ENCODE measurements at regions not wholly inside any gene's neighbourhood (a gene's known extent, or its start where the extent isn't known, plus 50 kb on each side); places are given as distances from the start of the nearest gene placed in this dataset.

- H3K27me3 Mint-ChIP-seq (ENCODE audit: low read depth) = no peaks in the 10 kb centered on the region
- no peaks in the 10 kb centered on the region for H3K36me3 Mint-ChIP-seq (ENCODE audit: low read depth)
- CTCF ChIA-PET = no interaction called here
- H3K9me3 Mint-ChIP-seq = peaks cover 2% of the 10 kb centered on the region
- DNase-seq = no peak
- no peaks in the 10 kb centered on the region for H3K4me1 Mint-ChIP-seq (ENCODE audit: low read depth)
- intact Hi-C loops (cut with micrococcal nuclease) = no loop called here
- no peak overlapping the region for H3K4me3 Mint-ChIP-seq
- no peak overlapping the region for H3K27ac Mint-ChIP-seq
Observed at GRCh38 chrX:76228499-76228898, 55.6 kb downstream of the PBDC1 start.

- Mint-ChIP-seq H3K27me3 (ENCODE audit: low read depth) (no peaks in the 10 kb centered on the region), H3K4me1 (ENCODE audit: low read depth) (no peaks in the 10 kb centered on the region), H3K9me3 (no peaks in the 10 kb centered on the region), H3K4me3 (no peak overlapping the region), H3K27ac (no peak overlapping the region), H3K36me3 (ENCODE audit: low read depth) (no peaks in the 10 kb centered on the region)
- CTCF ChIA-PET = no interaction called here
- intact Hi-C loops (cut with micrococcal nuclease) = no loop called here
- no peak for DNase-seq
Observed at GRCh38 chrX:76248901-76249300, 76.0 kb downstream of the PBDC1 start.

GRCh38 chrX:76253432-76253831 lies 80.6 kb downstream of the PBDC1 start:
- H3K4me1 Mint-ChIP-seq (ENCODE audit: low read depth) = no peaks in the 10 kb centered on the region
- no peaks in the 10 kb centered on the region for H3K36me3 Mint-ChIP-seq (ENCODE audit: low read depth)
- H3K9me3 Mint-ChIP-seq = no peaks in the 10 kb centered on the region
- CTCF ChIA-PET = interaction anchor here (0.7 to 2.0 kb wide), 5 partner anchors 81 to 186 kb away, joined by 3 to 9 read pairs (median 5); partner anchors contain the start of gene PBDC1
- H3K27me3 Mint-ChIP-seq (ENCODE audit: low read depth) = no peaks in the 10 kb centered on the region
- DNase-seq = peak; percentile 56
- no peak overlapping the region for H3K27ac Mint-ChIP-seq
- H3K4me3 Mint-ChIP-seq = no peak overlapping the region
- intact Hi-C loops (cut with micrococcal nuclease) = loop anchor here (2.0 to 5.0 kb wide), 3 partner anchors 81 to 1215 kb away; partner anchors contain the start of gene PBDC1

- no peaks in the 10 kb centered on the region for H3K36me3 Mint-ChIP-seq (ENCODE audit: low read depth)
- CTCF ChIA-PET = interaction anchor here (0.6 to 2.0 kb wide), 7 partner anchors 72 to 1087 kb away, joined by 3 to 29 read pairs (median 3); no protein-coding TSS in a partner anchor
- no peaks in the 10 kb centered on the region for H3K27me3 Mint-ChIP-seq (ENCODE audit: low read depth)
- peak; percentile 52 for DNase-seq
- H3K4me3 Mint-ChIP-seq = no peak overlapping the region
- H3K27ac Mint-ChIP-seq = no peak overlapping the region
- no peaks in the 10 kb centered on the region for H3K4me1 Mint-ChIP-seq (ENCODE audit: low read depth)
- intact Hi-C loops (cut with micrococcal nuclease) = loop anchor here (1.0 kb wide), 1 partner anchor 175 kb away; no protein-coding TSS in a partner anchor
- no peaks in the 10 kb centered on the region for H3K9me3 Mint-ChIP-seq
Observed at GRCh38 chrX:76279007-76279406, 106.1 kb downstream of the PBDC1 start.
